Right lobe of liver (tissue), 6 donors: ENCODE measurements at regions not wholly inside any gene's neighbourhood (a gene's known extent, or its start where the extent isn't known, plus 50 kb on each side); places are given as distances from the start of the nearest gene placed in this dataset.

Experiments
- ATAC-seq, 4 donors: fragments of 200-7000 bp; cut with Tn5 transposase; one replicate each; pipeline ENCODE4 v1.9.1; 2020; ENCODE audit warnings: mild to moderate bottlenecking in 4 of 4, moderate library complexity in 4 of 4
- DNase-seq, 3 donors: peaks; one replicate each; pipeline ENCODE4 v3.0.0-alpha.2; 2020
- H3K27ac ChIP-seq, 3 donors: fragments of 200-600 bp; one replicate each; pipeline ENCODE4 v1.8.0; 2022
- H3K27me3 ChIP-seq, 2 donors: fragments of 200-600 bp; one replicate each; pipeline ENCODE4 v1.8.0; 2022
- H3K36me3 ChIP-seq, 4 donors: fragments of 200-600 bp; sonication (generic) in 1 of 4; one replicate each; pipeline versions ENCODE4 v1.5.1 to v1.8.0; 2017 to 2022; ENCODE audit warnings: control low read depth in 1 of 4
- H3K4me1 ChIP-seq, 4 donors: fragments of 200-600 bp; sonication (generic) in 1 of 4; one replicate each; pipeline versions ENCODE4 v1.5.1 to v1.8.0; 2017 to 2022; ENCODE audit warnings: control low read depth in 1 of 4
- H3K4me3 ChIP-seq, 3 donors: fragments of 200-600 bp; one replicate each; pipeline ENCODE4 v1.8.0; 2022
- H3K9me3 ChIP-seq, 4 donors: fragments of 200-600 bp; sonication (generic) in 1 of 4; one replicate each; pipeline versions ENCODE4 v1.5.1 to v1.8.0; 2017 to 2022; ENCODE audit warnings: control low read depth in 1 of 4
- POLR2A ChIP-seq: fragments of 450-650 bp; IDR thresholded peaks from one replicate; pipeline ENCODE4 v1.6.1; 2017; ENCODE audit warnings: antibody characterized with exemption, mild to moderate bottlenecking
- WGBS: methylation state at CpG from one replicate; pipeline ENCODE4 v1.1.6; 2018; ENCODE audit warnings: low coverage, low lambda C conversion rate; ENCODE audit not compliant: insufficient coverage; ENCODE audit errors: missing lambda C conversion rate; 5-methylcytosine and 5-hydroxymethylcytosine counted together
- intact Hi-C, 2 donors: fragments of 100-400 bp; cut with DNase I; formaldehyde crosslinking; loops; one replicate each; pipeline versions ENCODE4 v1.11.2 to v1.14.1; 2022
- TF ChIP-seq, protein P1 (sequence below), 4 donors: fragments of 200-600 bp in 3 of 4; fragments of 450-650 bp in 1 of 4; IDR thresholded peaks; one replicate each; pipeline versions ENCODE4 v1.5.1 to v1.8.0; 2016 to 2022; ENCODE audit warnings: antibody characterized with exemption in 4 of 4, mild to moderate bottlenecking in 2 of 4
- donor health status: DM: no; HTN: yes; CAD: no.
- donor health status: DM: no; HTN: no; CAD: no.
- donor health status: DM: no; HTN: no; CAD: no.
- donor health status: DM: no; HTN: yes; CAD: no.
- donor health status: DM: no; HTN: yes; CAD: no.

DNA sequence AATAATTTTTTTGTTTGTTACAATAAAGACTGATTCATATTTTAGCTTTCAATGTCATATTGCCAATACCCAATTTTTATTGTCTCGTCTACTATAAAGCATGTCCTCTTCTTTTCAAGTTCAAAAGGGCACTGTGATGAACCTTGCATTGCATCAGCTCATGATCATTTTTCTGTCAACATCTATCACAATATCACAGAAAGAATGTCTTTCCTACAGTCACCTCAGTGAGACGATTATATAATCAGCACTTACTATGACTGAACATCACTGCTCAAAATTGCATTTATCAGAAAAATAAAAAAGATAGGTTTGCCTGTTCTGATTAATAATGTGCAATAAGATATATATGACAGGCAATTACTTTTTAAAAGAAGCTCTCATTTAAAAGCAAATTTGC is 228.7 kb upstream of the LRFN5 start:
- 41% methylated on average over 2 of the region's 2 CpGs for WGBS
- no peak for ATAC-seq
- intact Hi-C loops: no loop called here

DNA sequence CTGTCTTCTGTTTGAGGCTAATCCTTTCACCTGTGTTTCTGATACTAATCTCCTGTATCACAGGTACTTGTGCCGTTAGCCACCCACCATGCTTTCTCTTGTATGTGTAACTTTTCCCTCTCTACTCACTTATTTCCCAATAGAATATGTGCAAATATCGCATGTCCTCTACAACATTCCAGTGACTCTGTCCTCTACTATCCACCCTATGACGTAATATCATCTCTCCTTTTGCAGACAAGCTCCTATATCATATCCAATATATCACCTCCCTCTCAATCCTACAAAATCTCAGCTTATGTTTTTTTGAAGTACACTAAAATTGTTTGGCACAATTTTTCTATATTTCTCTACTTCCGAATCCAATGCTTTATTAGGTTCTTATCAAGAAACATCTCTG is 232.6 kb upstream of the LRFN5 start:
- WGBS: 54% methylated on average over 4 of the region's 4 CpGs
- Histone ChIP-seq H3K4me1 (no peaks in the 10 kb centered on the region), H3K4me3 (no peak overlapping the region), H3K36me3 (no peaks in the 10 kb centered on the region), H3K27me3 (no peaks in the 10 kb centered on the region), H3K9me3 (no peaks in the 10 kb centered on the region), H3K27ac (no peak overlapping the region)
- intact Hi-C loops: no loop called here
- no peak for DNase-seq
- TF ChIP-seq, protein P1, sequence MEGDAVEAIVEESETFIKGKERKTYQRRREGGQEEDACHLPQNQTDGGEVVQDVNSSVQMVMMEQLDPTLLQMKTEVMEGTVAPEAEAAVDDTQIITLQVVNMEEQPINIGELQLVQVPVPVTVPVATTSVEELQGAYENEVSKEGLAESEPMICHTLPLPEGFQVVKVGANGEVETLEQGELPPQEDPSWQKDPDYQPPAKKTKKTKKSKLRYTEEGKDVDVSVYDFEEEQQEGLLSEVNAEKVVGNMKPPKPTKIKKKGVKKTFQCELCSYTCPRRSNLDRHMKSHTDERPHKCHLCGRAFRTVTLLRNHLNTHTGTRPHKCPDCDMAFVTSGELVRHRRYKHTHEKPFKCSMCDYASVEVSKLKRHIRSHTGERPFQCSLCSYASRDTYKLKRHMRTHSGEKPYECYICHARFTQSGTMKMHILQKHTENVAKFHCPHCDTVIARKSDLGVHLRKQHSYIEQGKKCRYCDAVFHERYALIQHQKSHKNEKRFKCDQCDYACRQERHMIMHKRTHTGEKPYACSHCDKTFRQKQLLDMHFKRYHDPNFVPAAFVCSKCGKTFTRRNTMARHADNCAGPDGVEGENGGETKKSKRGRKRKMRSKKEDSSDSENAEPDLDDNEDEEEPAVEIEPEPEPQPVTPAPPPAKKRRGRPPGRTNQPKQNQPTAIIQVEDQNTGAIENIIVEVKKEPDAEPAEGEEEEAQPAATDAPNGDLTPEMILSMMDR (IDR thresholded peaks at IDR 0.05): no peak
- no peak for TF ChIP-seq POLR2A
- no peak for ATAC-seq

More for the DNA sequence above, 228.7 kb upstream of the LRFN5 start:
- Histone ChIP-seq H3K36me3 (no peaks in the 10 kb centered on the region), H3K4me3 (no peak overlapping the region), H3K27ac (no peak overlapping the region), H3K27me3 (no peaks in the 10 kb centered on the region), H3K9me3 (no peaks in the 10 kb centered on the region), H3K4me1 (no peaks in the 10 kb centered on the region)
- no peak for DNase-seq
- TF ChIP-seq POLR2A: no peak
- TF ChIP-seq, protein P1 (IDR thresholded peaks at IDR 0.05): no peak

DNA sequence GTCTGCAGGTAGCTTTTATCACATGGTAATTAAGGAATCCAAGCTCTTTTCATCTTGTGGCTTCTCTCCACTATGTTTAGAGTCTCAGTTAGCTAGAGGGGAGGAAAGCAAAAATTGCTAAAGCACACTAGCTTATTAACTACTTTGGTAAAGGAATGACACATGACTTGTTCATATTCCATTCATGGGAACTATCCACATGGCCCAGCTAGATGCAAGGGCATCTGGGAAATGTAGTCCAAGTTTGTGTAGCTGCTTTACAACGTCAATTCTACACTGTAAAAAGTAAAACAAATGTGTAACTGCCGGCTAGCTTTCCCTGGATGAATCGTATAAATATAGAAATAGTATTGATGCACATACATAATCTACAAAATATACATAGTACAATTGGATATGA is 244.5 kb upstream of the LRFN5 start:
- ATAC-seq (no peak), DNase-seq (no peak)
- TF ChIP-seq POLR2A: no peak
- TF ChIP-seq, protein P1 (IDR thresholded peaks at IDR 0.05): no peak
- no peaks in the 10 kb centered on the region for H3K27me3 ChIP-seq
- no peaks in the 10 kb centered on the region for H3K4me1 ChIP-seq
- H3K9me3 ChIP-seq: no peaks in the 10 kb centered on the region
- H3K4me3 ChIP-seq: no peak overlapping the region
- no peaks in the 10 kb centered on the region for H3K36me3 ChIP-seq
- intact Hi-C loops: no loop called here
- 37% methylated on average over 3 of the region's 3 CpGs for WGBS
- H3K27ac ChIP-seq: no peak overlapping the region

DNA sequence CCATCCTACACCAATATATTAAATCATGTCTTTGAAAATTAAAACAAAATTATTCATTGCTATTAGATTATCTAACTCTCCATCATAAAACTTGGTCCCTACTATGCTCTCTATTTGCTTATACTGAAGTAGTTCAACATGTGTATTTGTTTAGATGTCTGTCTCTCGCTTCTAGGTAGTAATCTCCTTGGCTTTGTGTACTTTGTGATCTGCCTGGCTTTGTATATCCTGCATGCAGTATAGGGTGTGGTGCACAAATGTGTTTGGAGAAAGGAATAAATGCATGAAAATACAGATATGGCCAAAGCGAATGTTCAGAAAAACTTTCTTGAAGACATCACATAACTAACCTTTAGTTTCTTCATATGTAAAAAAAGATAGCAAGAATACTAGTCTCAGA is 246.6 kb upstream of the LRFN5 start:
- TF ChIP-seq, protein P1 (IDR thresholded peaks at IDR 0.05): no peak
- no peak for TF ChIP-seq POLR2A
- DNase-seq (no peak), ATAC-seq (no peak)
- Histone ChIP-seq H3K4me3 (no peak overlapping the region), H3K9me3 (no peaks in the 10 kb centered on the region), H3K27me3 (no peaks in the 10 kb centered on the region), H3K36me3 (no peaks in the 10 kb centered on the region), H3K27ac (no peak overlapping the region), H3K4me1 (no peaks in the 10 kb centered on the region)
- WGBS: 44% methylated on average over 2 of the region's 2 CpGs
- intact Hi-C loops: no loop called here

DNA sequence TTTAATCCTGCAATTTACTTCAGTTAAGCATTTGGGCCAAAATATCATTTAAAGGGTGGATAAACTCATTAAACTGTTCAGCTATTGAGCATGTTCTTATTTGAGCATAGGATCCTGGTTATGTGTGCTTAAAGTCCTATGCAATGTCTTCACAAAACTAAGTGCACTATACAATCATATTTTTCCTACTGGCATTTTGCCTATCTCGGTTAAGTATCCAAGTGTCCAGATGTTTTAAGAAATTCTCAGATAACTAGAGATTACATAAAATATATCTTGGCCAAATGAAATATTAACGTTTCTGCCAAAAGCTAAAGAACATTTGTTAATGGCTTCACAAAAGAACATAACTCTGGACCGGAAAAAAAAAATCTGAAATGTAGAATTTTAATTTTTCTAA is 250.8 kb upstream of the LRFN5 start:
- DNase-seq: no peak
- intact Hi-C loops: no loop called here

More for the DNA sequence above, 250.8 kb upstream of the LRFN5 start:
- ATAC-seq: no peak
- Histone ChIP-seq H3K4me1 (no peaks in the 10 kb centered on the region), H3K27me3 (no peaks in the 10 kb centered on the region), H3K9me3 (no peaks in the 10 kb centered on the region), H3K4me3 (no peak overlapping the region), H3K36me3 (no peaks in the 10 kb centered on the region), H3K27ac (no peak overlapping the region)
- no peak for TF ChIP-seq POLR2A
- TF ChIP-seq, protein P1 (IDR thresholded peaks at IDR 0.05): no peak
- 52% methylated on average over 3 of the region's 3 CpGs for WGBS
